ENCODE measurements at regions not wholly inside any gene's neighbourhood (a gene's known extent, or its start where the extent isn't known, plus 50 kb on each side); places are given as distances from the start of the nearest gene placed in this dataset.

- TF ChIP-seq JUNB (IDR thresholded peaks at IDR 0.05; ENCODE audit: unreplicated experiment) (no peak), CTCF (conservative IDR thresholded peaks at IDR 0.05; ENCODE audit: low read depth in 2 of 2) (no peak), POLR2AphosphoS5 (IDR thresholded peaks at IDR 0.05; ENCODE audit: low read depth) (no peak), EZH2phosphoT487 (IDR thresholded peaks at IDR 0.05; ENCODE audit: unreplicated experiment) (no peak), EZH2 (IDR thresholded peaks at IDR 0.05; ENCODE audit: low read depth, unreplicated experiment) (no peak)
Observed at GRCh38 chr7:142347091-142347490, 89.2 kb upstream of the PRSS58 start.

Measured in GM23338 (cell line).